Suprapubic skin (tissue), 4 donors: ENCODE measurements at regions not wholly inside any gene's neighbourhood (a gene's known extent, or its start where the extent isn't known, plus 50 kb on each side); places are given as distances from the start of the nearest gene placed in this dataset.

ENCODE experiments used
- CTCF ChIP-seq, 2 donors: fragments of 200-600 bp in 1 of 2; fragments of 450-650 bp in 1 of 2; sonication (generic) in 1 of 2; IDR thresholded peaks; one replicate each; pipeline ENCODE4 v1.5.1; 2016 to 2019; ENCODE audit warnings: antibody characterized with exemption in 2 of 2, mild to moderate bottlenecking in 1 of 2, moderate library complexity in 1 of 2
- EP300 ChIP-seq: sonication (generic); formaldehyde crosslinking; IDR thresholded peaks from one replicate; pipeline ENCODE4 v1.6.1; 2017; ENCODE audit warnings: antibody characterized with exemption
- POLR2A ChIP-seq, 2 donors: fragments of 450-650 bp; IDR thresholded peaks; one replicate each; pipeline ENCODE4 v1.6.1; 2017; ENCODE audit warnings: antibody characterized with exemption in 2 of 2, mild to moderate bottlenecking in 2 of 2, moderate library complexity in 2 of 2
- POLR2AphosphoS5 ChIP-seq, 3 donors: sonication (generic); formaldehyde crosslinking; IDR thresholded peaks; one replicate each; pipeline ENCODE4 v1.6.1; 2017; ENCODE audit warnings: antibody characterized with exemption in 3 of 3

DNA sequence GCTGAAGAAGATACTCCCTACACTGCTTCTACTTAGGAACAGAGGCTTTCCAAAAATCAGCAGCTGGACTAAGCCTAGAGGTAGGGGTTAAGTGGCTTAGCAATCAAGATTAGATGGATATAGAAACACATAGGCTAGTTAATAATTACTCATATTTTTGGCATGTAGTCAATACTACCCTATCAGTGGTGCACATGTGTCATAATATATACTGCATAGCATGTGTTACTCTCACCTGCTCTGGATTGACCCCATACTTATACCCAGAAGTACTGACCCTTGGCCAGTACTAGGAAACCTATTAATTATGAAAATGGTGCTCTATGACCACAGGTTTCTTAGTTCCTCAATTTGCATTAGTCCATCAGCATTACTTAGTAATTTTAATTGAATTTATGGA, 528.4 kb upstream of the LMO3 start:
- TF ChIP-seq CTCF (IDR thresholded peaks at IDR 0.05): no peak
- TF ChIP-seq POLR2A (IDR thresholded peaks at IDR 0.05): no peak
- no peak for TF ChIP-seq POLR2AphosphoS5 (IDR thresholded peaks at IDR 0.05)
- TF ChIP-seq EP300: no peak
